Activated CD4-positive, alpha-beta T cell treated with anti-CD3 and anti-CD28 coated beads, Interleukin-2, amount 50 U/mL, for 4 hours (primary cell): ENCODE measurements at regions not wholly inside any gene's neighbourhood (a gene's known extent, or its start where the extent isn't known, plus 50 kb on each side); places are given as distances from the start of the nearest gene placed in this dataset.
"Not testable (repeated sequence)": the region's sequence is repeated elsewhere in the genome, so short reads cannot be mapped to it uniquely, and the experiment has no call there.

ENCODE experiments used
- DNase-seq, 2 experiments: peaks; one replicate each; pipeline ENCODE4 v3.0.0-alpha.2; 2020

DNA sequence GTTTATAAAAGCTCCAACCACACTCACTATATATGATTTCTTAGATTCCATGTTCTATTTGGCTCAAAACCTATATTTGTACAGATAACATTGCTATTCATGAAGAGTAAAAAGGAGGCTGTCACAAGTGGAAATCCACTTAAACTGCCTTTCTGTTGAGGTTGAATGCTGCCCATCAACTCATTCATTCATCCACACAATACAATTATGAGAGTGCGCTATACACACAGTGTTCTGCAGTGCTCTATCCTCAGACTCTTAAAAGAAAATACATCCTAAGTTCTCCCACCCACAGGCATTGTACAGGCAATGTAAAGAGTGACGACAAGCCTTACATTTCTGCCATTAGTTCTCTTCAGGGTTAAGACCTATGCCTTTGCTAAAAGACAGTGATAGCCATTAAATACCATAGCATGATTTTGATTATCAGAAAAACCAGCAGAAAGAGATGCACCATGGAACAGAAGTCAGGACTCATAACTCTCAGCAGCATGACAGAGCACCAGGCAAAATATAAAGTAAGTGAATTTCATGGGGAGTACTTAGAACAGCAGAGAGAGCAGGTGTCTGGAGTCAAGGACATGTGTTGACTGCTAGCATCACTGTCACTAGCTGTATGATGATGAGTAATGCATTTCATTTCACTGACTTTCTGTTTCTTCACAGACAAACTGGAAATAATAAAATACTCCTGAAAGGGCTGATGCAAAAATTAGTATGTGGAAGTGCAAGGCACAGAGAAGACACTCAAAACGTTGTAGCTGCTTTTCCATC is 218.0 kb downstream of the RBM26 start:
- DNase-seq: no peak

GRCh38 chr13:79185580-79185979 is 220.5 kb downstream of the RBM26 start:
- no peak for DNase-seq

DNA sequence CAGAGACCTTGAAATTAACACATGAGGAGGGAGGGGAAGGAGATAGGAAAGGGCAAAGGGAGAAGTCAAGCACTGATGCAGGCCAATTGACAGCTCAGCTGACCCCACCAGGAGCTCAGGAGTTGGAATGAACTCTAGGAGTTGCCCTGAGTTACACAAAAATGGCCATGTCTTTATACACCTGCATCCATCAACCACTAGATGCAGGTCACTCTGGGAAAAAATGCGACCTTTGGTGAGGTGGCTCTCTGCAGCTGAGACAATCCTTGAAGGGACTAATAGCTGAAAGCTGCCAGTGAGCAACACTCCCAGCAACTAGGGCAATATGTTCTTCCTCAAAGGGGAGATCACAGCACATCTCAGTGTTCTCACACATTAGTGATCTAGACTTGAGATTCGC is 222.8 kb downstream of the RBM26 start:
- DNase-seq: no peak

GRCh38 chr13:79173691-79174090 is 232.4 kb downstream of the RBM26 start:
- DNase-seq: not testable (repeated sequence)

- DNase-seq: not testable (repeated sequence)
These were observed 233.1 kb downstream of the RBM26 start for GRCh38 chr13:79172924-79173323.

GRCh38 chr13:79171141-79172061 is 234.7 kb downstream of the RBM26 start:
- DNase-seq: no peak

DNA sequence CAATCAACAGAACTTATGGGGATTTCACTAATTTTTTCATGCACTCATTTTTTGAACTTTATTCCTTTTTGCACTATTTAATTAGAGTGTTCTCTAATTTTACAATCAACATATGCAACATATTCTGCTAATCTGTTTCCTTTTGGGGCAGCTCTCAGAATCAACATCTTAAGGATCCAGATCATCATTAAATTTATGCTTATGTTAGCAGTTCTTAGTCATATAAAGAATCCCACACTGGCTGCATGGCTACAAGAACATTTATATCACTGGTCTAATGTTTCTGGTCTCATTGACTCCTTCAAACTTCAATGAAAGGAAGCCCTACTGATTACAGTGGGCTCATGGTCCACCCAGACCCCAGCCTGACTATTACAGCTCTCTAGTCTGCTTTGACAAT is 245.2 kb downstream of the RBM26 start:
- no peak for DNase-seq

DNA sequence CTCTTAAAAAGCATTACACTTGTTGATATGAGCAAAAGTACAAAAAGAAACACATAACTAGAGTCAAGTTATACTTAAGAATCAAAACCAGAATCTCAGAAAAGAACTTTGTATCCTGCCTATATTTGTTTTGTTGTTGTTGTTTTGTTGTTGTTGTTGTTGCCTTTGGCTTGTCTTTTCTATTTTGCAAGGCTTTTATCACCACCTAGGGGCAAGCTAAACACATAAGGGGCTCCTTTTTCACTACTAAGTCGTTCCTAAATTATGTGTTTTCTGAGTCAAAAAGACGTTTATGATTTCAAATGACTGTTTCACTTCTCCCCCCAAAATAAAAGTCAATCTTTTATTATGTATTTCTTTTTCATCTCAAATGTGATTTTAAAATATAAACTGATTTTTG is 250.2 kb downstream of the RBM26 start:
- DNase-seq: no peak

DNA sequence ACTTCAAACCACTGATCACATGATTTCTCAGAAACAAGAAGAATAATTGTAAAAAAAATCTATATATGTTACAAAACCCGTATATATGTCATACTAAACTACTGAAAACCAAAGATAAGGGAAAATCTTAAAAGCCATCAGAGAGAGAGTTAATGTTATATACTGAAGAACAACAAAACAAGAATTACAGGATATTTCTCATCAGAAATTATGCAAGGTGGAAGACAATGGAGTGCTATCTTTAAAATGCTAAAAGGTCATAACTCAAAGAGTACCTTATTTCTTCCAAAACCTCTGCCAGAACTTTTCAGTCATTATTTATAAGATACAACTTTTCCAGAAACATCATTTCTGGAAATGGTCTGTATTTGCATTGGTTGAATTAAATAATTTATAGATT is 256.8 kb downstream of the RBM26 start:
- DNase-seq: no peak

GRCh38 chr13:79141082-79141481 is 265.0 kb downstream of the RBM26 start:
- no peak for DNase-seq

- no peak for DNase-seq
These were observed 277.9 kb downstream of the RBM26 start for GRCh38 chr13:79128158-79128557.

GRCh38 chr13:79126706-79127105 is 279.3 kb downstream of the RBM26 start:
- DNase-seq: no peak

DNA sequence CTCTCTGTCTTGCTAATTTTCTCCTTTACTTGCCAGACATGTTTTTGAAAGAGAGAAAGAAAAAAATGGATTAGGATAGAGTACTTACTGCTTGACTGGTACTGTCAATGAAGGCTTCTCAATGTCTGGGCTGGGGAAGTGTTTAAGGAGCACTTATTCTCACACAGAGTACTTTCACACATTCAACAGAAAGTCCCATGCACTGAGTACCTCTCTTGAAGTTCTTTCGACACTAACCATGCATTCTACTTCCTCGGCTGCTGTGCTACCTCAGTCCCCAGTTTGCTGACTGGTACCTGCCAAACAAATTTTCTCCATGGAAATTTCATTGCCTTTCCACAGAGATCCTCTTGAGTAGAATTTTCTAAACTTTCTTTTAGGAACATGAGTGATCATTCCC is 281.9 kb downstream of the RBM26 start:
- DNase-seq: no peak

GRCh38 chr13:79121286-79121685 is 284.8 kb downstream of the RBM26 start:
- no peak for DNase-seq

DNA sequence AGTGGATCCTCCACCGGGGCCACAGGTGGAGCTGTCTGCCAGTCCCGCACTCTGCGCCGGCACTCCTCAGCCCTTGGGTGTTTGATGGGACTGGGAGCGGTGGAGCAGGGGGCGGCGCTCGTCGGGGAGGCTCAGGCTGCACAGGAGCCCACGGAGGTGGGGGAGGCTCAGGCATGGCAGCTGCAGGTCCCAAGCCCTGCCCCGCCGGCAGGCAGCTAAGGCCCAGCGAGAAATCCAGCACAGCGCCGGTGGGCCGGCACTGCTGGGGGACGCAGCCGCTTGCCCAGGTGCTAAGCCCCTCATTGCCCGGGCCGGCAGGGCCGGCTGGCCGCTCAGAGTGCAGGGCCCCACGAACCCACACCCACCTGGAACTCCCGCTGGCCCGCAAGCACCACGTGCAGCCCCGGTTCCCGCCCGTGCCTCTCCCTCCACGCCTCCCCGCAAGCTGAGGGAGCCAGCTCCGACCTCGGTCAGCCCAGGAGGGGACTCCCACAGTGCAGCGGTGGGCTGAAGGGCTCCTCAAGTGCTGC is 286.4 kb downstream of the RBM26 start:
- DNase-seq: no peak

DNA sequence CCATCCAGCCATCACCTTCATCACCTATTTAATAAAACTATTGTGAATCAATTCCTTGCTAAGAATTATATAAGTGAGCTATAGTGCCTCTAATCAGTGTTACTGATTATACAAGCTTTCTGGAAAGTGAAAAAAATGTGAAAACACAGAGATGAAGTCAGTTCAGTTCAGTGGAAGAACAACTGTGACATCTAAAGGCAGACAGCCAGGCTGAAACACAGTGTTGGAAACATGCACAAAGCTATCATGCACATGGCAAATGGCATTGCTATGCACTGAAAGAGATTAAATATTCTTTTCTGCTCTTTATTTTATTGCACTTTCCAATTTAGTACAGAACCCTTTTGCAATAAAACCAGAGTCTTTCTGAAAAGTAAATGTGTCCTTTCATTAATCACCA is 294.0 kb downstream of the RBM26 start:
- DNase-seq: no peak

GRCh38 chr13:79108914-79109643 is 297.0 kb downstream of the RBM26 start:
- no peak for DNase-seq

DNA sequence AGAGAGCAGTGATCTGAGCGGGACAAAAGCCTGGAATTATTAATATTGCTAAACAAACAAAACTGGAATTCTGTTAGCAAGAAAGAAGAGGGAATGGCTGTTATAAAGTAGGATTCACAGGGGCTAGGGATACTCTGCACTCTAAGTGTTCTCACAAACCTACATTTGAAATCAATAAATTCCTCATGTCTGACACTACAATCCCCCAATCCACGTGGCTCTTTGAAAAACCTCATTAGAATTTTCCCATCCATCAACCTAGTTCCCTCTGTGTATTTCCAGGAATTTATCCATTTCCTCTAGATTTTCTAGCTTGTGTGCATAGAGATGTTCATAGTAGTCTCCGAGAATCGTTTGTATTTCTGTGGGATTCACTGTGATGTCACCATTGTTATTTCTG is 307.5 kb downstream of the RBM26 start:
- DNase-seq: no peak

- no peak for DNase-seq
These were observed 308.9 kb downstream of the RBM26 start for GRCh38 chr13:79097201-79097600.

- no peak for DNase-seq
These were observed 310.0 kb downstream of the RBM26 start for GRCh38 chr13:79096099-79096498.

DNA sequence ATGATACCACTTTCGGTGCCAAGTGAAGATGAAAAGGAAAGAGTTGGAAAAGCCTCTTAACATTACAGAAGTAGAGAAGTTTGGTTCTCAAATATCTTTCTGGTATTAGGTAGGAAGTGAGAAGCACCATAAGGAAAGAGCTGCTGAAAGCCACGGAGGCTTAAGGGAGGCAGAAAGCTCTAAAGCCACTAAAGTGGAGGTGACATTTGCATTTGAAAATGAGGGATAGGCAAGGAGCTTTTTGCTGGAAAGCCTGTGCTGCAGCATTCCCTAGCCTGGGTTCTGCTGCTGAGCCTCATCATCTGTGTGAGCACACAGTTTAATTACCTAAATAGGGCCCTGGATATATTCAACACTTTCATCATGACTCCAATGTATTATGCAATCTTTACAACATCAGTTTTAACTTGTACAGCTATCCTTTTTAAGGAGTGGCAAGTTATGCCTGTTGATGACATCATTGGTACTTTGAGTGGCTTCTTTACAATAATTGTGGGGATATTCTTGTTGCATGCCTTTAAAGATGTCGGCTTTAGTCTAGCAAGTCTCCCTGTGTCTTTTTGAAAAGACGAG is 315.4 kb downstream of the RBM26 start:
- DNase-seq: no peak

DNA sequence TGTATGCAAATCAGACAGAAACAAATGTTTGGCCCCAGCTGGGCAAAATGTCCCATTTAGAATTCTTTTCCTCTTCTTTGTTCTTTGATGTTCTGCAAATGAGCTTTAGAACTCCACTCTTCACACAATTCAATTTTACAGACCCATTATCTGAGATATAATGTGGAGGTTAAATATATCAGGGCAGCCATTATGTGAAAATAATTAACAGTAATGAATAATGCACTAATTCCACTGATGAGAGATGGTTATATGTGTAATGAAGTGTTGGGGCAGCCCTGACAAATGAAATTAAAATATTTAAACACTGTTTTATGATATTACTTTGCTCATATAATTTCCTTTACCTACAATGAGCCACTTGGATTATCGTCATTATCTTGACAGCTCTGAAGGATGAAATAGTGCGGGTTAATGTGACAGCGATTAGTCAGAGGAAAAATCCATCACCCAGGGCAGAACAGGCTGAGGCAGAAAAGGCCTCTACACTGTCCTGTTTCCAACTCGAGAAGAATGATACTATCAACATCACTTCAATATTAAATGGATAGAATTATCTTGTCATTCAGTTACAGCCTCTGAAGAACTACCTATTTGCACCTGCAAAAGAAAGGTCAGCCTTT is 321.1 kb downstream of the RBM26 start:
- no peak for DNase-seq
